B cell (primary cell): ENCODE measurements at regions not wholly inside any gene's neighbourhood (a gene's known extent, or its start where the extent isn't known, plus 50 kb on each side); places are given as distances from the start of the nearest gene placed in this dataset.
A peak's percentile ranks its signal among the peaks of the same experiment; 100 is the strongest.

Experiments
- ATAC-seq: fragments of 200-7000 bp; cut with Tn5 transposase; one replicate; pipeline ENCODE4 v1.10.0; 2021; ENCODE audit warnings: low read depth, mild to moderate bottlenecking, moderate number of reproducible peaks, moderate library complexity
- CTCF ChIA-PET: fragments of 350-600 bp; sonication (Branson Sonifier 250); formaldehyde crosslinking; loops from one replicate; lab custom pipeline; 2021; ENCODE audit warnings: antibody characterized with exemption, inconsistent platforms; lab: Charles Lee
- POLR2A ChIA-PET: fragments of 350-600 bp; sonication (Branson Sonifier 250); formaldehyde crosslinking; loops from one replicate; lab custom pipeline; 2021; ENCODE audit warnings: antibody characterized with exemption; lab: Charles Lee
- DNase-seq: peaks from one replicate; pipeline ENCODE4 v3.0.0; 2013
- H2AFZ ChIP-seq: 2 replicates; pipeline ENCODE4 v1.6.1; 2012; ENCODE audit warnings: mild to moderate bottlenecking, low read depth, low read length; ENCODE audit not compliant: insufficient read depth, poor library complexity, severe bottlenecking
- H3K27ac ChIP-seq, 2 donors: 1 replicate in 1 of 2; 2 replicates in 1 of 2; pipeline ENCODE4 v1.5.1; 2012 to 2013; ENCODE audit warnings: low read length in 2 of 2, mild to moderate bottlenecking in 2 of 2, moderate library complexity in 1 of 2
- H3K27me3 ChIP-seq, 4 experiments: fragments of 200-600 bp in 1 of 4; sonication (generic) in 1 of 4; replicated peaks in 1 of 4; 1 replicate in 2 of 4; 2 replicates in 2 of 4; pipeline versions ENCODE4 v1.6.1 to v1.7.0; 2013 to 2016; ENCODE audit warnings: low read length in 3 of 4, mild to moderate bottlenecking in 2 of 4, mixed read lengths in 1 of 4, moderate library complexity in 1 of 4; ENCODE audit not compliant: insufficient read depth in 4 of 4, control insufficient read depth in 3 of 4; ENCODE audit errors: control extremely low read depth in 1 of 4
- H3K36me3 ChIP-seq, 2 experiments: replicated peaks in 1 of 2; 1 replicate in 1 of 2; 2 replicates in 1 of 2; pipeline versions ENCODE4 v1.6.1 to v1.7.1; 2013; ENCODE audit warnings: low read length in 1 of 2; ENCODE audit not compliant: insufficient read depth in 2 of 2, control insufficient read depth in 1 of 2; ENCODE audit errors: control extremely low read depth in 1 of 2, extremely low read depth in 1 of 2
- H3K4me1 ChIP-seq, 2 donors: fragments of 200-600 bp in 1 of 2; sonication (generic) in 1 of 2; 1 replicate in 1 of 2; 2 replicates in 1 of 2; pipeline versions ENCODE4 v1.5.1 to v1.6.1; 2013 to 2017; ENCODE audit warnings: low read length in 2 of 2; ENCODE audit not compliant: control insufficient read depth in 2 of 2, insufficient read depth in 2 of 2
- H3K4me2 ChIP-seq: replicated peaks from 2 replicates; pipeline ENCODE3; 2012; ENCODE audit warnings: mild to moderate bottlenecking, low read depth, low read length; ENCODE audit not compliant: poor library complexity, severe bottlenecking
- H3K4me3 ChIP-seq, 5 experiments: fragments of 200-600 bp in 1 of 5; sonication (generic) in 1 of 5; 1 replicate in 3 of 5; 2 replicates in 2 of 5; pipeline versions ENCODE4 v1.5.1 to v1.7.0; 2011 to 2016; ENCODE audit warnings: low read length in 4 of 5, mild to moderate bottlenecking in 4 of 5, low read depth in 2 of 5, control low read depth in 1 of 5, moderate library complexity in 1 of 5; ENCODE audit not compliant: insufficient read depth in 1 of 5; ENCODE audit errors: control extremely low read depth in 1 of 5, extremely low read depth in 1 of 5
- H3K79me2 ChIP-seq: fragments of 200-600 bp; sonication (generic); one replicate; pipeline ENCODE4 v1.6.0; 2016; ENCODE audit warnings: low read length; ENCODE audit not compliant: control insufficient read depth, insufficient read depth
- H3K9ac ChIP-seq: fragments of 200-600 bp; sonication (generic); 2 replicates; pipeline ENCODE4 v1.6.1; 2017; ENCODE audit warnings: mild to moderate bottlenecking, low read length, moderate library complexity
- H3K9me3 ChIP-seq, 3 donors: one replicate each; pipeline versions ENCODE4 v1.6.1 to v1.7.1; 2013; ENCODE audit warnings: low read length in 2 of 3; ENCODE audit not compliant: control insufficient read depth in 2 of 3, insufficient read depth in 1 of 3; ENCODE audit errors: control extremely low read depth in 1 of 3
- H4K20me1 ChIP-seq: 2 replicates; pipeline ENCODE4 v1.6.0; 2012; ENCODE audit warnings: mild to moderate bottlenecking, low read length; ENCODE audit not compliant: insufficient read depth, control insufficient read depth, poor library complexity, severe bottlenecking
- H3K27ac Mint-ChIP-seq: one replicate; pipeline ENCODE4 v1.8.0; 2021; ENCODE audit warnings: mixed read lengths
- H3K27me3 Mint-ChIP-seq: one replicate; pipeline ENCODE4 v1.8.0; 2021; ENCODE audit warnings: mixed read lengths
- H3K4me1 Mint-ChIP-seq: one replicate; pipeline ENCODE4 v1.8.0; 2021; ENCODE audit warnings: mixed read lengths
- H3K4me3 Mint-ChIP-seq: one replicate; pipeline ENCODE4 v1.8.0; 2021; ENCODE audit warnings: mixed read lengths
- H3K9me3 Mint-ChIP-seq: one replicate; pipeline ENCODE4 v1.8.0; 2022; ENCODE audit warnings: mixed read lengths; ENCODE audit not compliant: insufficient read depth
- CTCF ChIP-seq: fragments of 200-600 bp; IDR thresholded peaks from one replicate; pipeline ENCODE4 v1.8.0; 2022; ENCODE audit warnings: antibody characterized with exemption, mild to moderate bottlenecking
- EZH2 ChIP-seq: IDR thresholded peaks from 2 replicates; pipeline ENCODE4 v1.6.1; 2012; ENCODE audit warnings: borderline replicate concordance, low read depth, mild to moderate bottlenecking, moderate library complexity, low read length; ENCODE audit not compliant: insufficient read depth, poor library complexity, severe bottlenecking
- WGBS: methylation state at CpG from one replicate; pipeline ENCODE4 v1.1.5; 2013; ENCODE audit warnings: missing lambda C conversion rate; ENCODE audit not compliant: insufficient coverage; 5-methylcytosine and 5-hydroxymethylcytosine counted together
- intact Hi-C: fragments of 100-400 bp; cut with micrococcal nuclease; formaldehyde crosslinking; loops from one replicate; pipeline ENCODE4 v1.10.0; 2022

GRCh38 chr1:88061492-88062177 is 622.4 kb upstream of the PKN2 start:
- H3K4me1 Mint-ChIP-seq = peaks cover 3% of the 10 kb centered on the region
- H3K4me3 Mint-ChIP-seq = no peak overlapping the region
- no peaks in the 10 kb centered on the region for H3K27me3 Mint-ChIP-seq
- Histone ChIP-seq H4K20me1 (no peaks in the 10 kb centered on the region), H3K27me3 (no peaks in the 10 kb centered on the region), H3K4me2 (no peak overlapping the region), H3K27ac (no peak overlapping the region), H2AFZ (no peak overlapping the region), H3K79me2 (no peaks in the 10 kb centered on the region), H3K4me3 (no peak overlapping the region), H3K36me3 (no peaks in the 10 kb centered on the region), H3K9me3 (no peaks in the 10 kb centered on the region), H3K9ac (no peak overlapping the region), H3K4me1 (no peaks in the 10 kb centered on the region)
- ChIA-PET POLR2A (no interaction called here), CTCF (interaction anchor here (0.6 to 2.3 kb wide), 6 partner anchors 108 to 775 kb away, joined by 3 to 20 read pairs (median 4); no protein-coding TSS in a partner anchor)
- ATAC-seq (no peak), DNase-seq (peak; percentile 47)
- TF ChIP-seq EZH2 = no peak
- TF ChIP-seq CTCF = peak; percentile 53
- no peaks in the 10 kb centered on the region for H3K9me3 Mint-ChIP-seq
- intact Hi-C loops = loop anchor here (1.0 kb wide), 1 partner anchor 768 kb away; no protein-coding TSS in a partner anchor
- no peak overlapping the region for H3K27ac Mint-ChIP-seq

- no peak overlapping the region for H3K27ac ChIP-seq
- H3K4me1 ChIP-seq = no peaks in the 10 kb centered on the region
- Mint-ChIP-seq H3K4me1 (peaks cover 3% of the 10 kb centered on the region), H3K4me3 (no peak overlapping the region), H3K27ac (no peak overlapping the region), H3K27me3 (no peaks in the 10 kb centered on the region), H3K9me3 (no peaks in the 10 kb centered on the region)
- H3K9ac ChIP-seq = no peak overlapping the region
- no peak for ATAC-seq
- ChIA-PET POLR2A (no interaction called here), CTCF (interaction anchor here (1.0 kb wide), 1 partner anchor 766 kb away, joined by 3 read pairs; no protein-coding TSS in a partner anchor)
- WGBS = no CpG with 5 or more reads among the region's 3 CpGs
- no peak overlapping the region for H3K4me2 ChIP-seq
- H2AFZ ChIP-seq = no peak overlapping the region
- no peak overlapping the region for H3K4me3 ChIP-seq
- no peaks in the 10 kb centered on the region for H3K27me3 ChIP-seq
- no peaks in the 10 kb centered on the region for H3K36me3 ChIP-seq
- no peaks in the 10 kb centered on the region for H3K9me3 ChIP-seq
- no peak for DNase-seq
- H4K20me1 ChIP-seq = no peaks in the 10 kb centered on the region
- H3K79me2 ChIP-seq = no peaks in the 10 kb centered on the region
- no peak for TF ChIP-seq CTCF
- TF ChIP-seq EZH2 = no peak
- intact Hi-C loops = no loop called here
Measured at GRCh38 chr1:88062650-88063153, 621.4 kb upstream of the PKN2 start.
